Endodermal cell (in vitro differentiated cells): ENCODE measurements at regions not wholly inside any gene's neighbourhood (a gene's known extent, or its start where the extent isn't known, plus 50 kb on each side); places are given as distances from the start of the nearest gene placed in this dataset.

Source experiments
- DNase-seq: peaks from one replicate; pipeline ENCODE4 v3.0.0-alpha.2; 2017
- H3K27ac ChIP-seq: 2 replicates; pipeline ENCODE4 v1.5.1; 2013; ENCODE audit warnings: mild to moderate bottlenecking, low read depth, low read length, moderate library complexity
- H3K27me3 ChIP-seq: 2 replicates; pipeline ENCODE4 v1.6.1; 2013; ENCODE audit warnings: mild to moderate bottlenecking, low read length, moderate library complexity; ENCODE audit not compliant: insufficient read depth, control insufficient read depth, poor library complexity, severe bottlenecking
- H3K36me3 ChIP-seq: 2 replicates; pipeline ENCODE4 v1.7.0; 2013; ENCODE audit warnings: mild to moderate bottlenecking, low read length, moderate library complexity; ENCODE audit not compliant: control insufficient read depth, insufficient read depth
- H3K4me1 ChIP-seq: one replicate; pipeline ENCODE4 v1.7.0; 2013; ENCODE audit warnings: low read length; ENCODE audit not compliant: control insufficient read depth, insufficient read depth
- H3K4me3 ChIP-seq: 2 replicates; pipeline ENCODE4 v1.5.1; 2013; ENCODE audit warnings: mild to moderate bottlenecking, low read length, moderate library complexity
- H3K9ac ChIP-seq: 2 replicates; pipeline ENCODE4 v1.6.1; 2013; ENCODE audit warnings: mild to moderate bottlenecking, low read length, moderate library complexity; ENCODE audit not compliant: poor library complexity, severe bottlenecking; ENCODE audit errors: extremely low read depth
- H3K9me3 ChIP-seq: 2 replicates; pipeline ENCODE4 v1.6.1; 2013; ENCODE audit warnings: mild to moderate bottlenecking, low read length, moderate library complexity; ENCODE audit not compliant: control insufficient read depth
- H3K27ac Mint-ChIP-seq: 2 replicates; pipeline ENCODE4 v1.8.0; 2020; ENCODE audit warnings: mixed read lengths
- H3K27me3 Mint-ChIP-seq: 2 replicates; pipeline ENCODE4 v1.8.0; 2021; ENCODE audit warnings: mild to moderate bottlenecking, mixed read lengths; ENCODE audit not compliant: insufficient read depth
- H3K36me3 Mint-ChIP-seq: 2 replicates; pipeline ENCODE4 v1.8.0; 2020; ENCODE audit warnings: low read depth, mixed read lengths
- H3K4me1 Mint-ChIP-seq: 2 replicates; pipeline ENCODE4 v1.8.0; 2020; ENCODE audit warnings: mixed read lengths
- H3K4me3 Mint-ChIP-seq: 2 replicates; pipeline ENCODE4 v1.8.0; 2020; ENCODE audit warnings: mild to moderate bottlenecking, moderate library complexity, mixed read lengths
- H3K9me3 Mint-ChIP-seq: 2 replicates; pipeline ENCODE4 v1.8.0; 2020; ENCODE audit warnings: mild to moderate bottlenecking, mixed read lengths
- CTCF ChIP-seq: fragments of 200-600 bp; sonication (generic); conservative IDR thresholded peaks from 2 replicates; pipeline ENCODE4 v1.5.0; 2021; ENCODE audit warnings: antibody characterized with exemption, mild to moderate bottlenecking
- WGBS, 2 experiments: methylation state at CpG; one replicate each; pipeline versions ENCODE4 v1.1.5 to v1.1.7; 2013; ENCODE audit warnings: missing lambda C conversion rate in 2 of 2, mixed read lengths in 1 of 2; ENCODE audit not compliant: insufficient coverage in 1 of 2, insufficient read length in 1 of 2; 5-methylcytosine and 5-hydroxymethylcytosine counted together

- H3K4me3 ChIP-seq, result no peak overlapping the region
- Mint-ChIP-seq H3K4me1 (peaks cover 15% of the 10 kb centered on the region), H3K36me3 (no peaks in the 10 kb centered on the region), H3K4me3 (no peak overlapping the region), H3K27ac (no peak overlapping the region), H3K9me3 (no peaks in the 10 kb centered on the region), H3K27me3 (peaks cover 69% of the 10 kb centered on the region)
- H3K27ac ChIP-seq, result no peak overlapping the region
- H3K27me3 ChIP-seq, result peaks cover 74% of the 10 kb centered on the region
- H3K36me3 ChIP-seq, result no peaks in the 10 kb centered on the region
- no peak for DNase-seq
- no peak for TF ChIP-seq CTCF
- H3K4me1 ChIP-seq, result peaks cover 11% of the 10 kb centered on the region
- no peaks in the 10 kb centered on the region for H3K9me3 ChIP-seq
- H3K9ac ChIP-seq, result no peak overlapping the region
- 57 to 82% methylated on average over 1 to 5 of the region's 5 CpGs for WGBS, 2 experiments
These were observed 250.1 kb upstream of the ZFP64 start for GRCh38 chr20:52441710-52442109.

GRCh38 chr20:52439375-52439774 is 247.8 kb upstream of the ZFP64 start:
- Mint-ChIP-seq H3K4me3 (no peak overlapping the region), H3K36me3 (no peaks in the 10 kb centered on the region), H3K9me3 (no peaks in the 10 kb centered on the region), H3K27me3 (peaks cover 85% of the 10 kb centered on the region), H3K4me1 (peaks cover 15% of the 10 kb centered on the region), H3K27ac (no peak overlapping the region)
- no peak overlapping the region for H3K9ac ChIP-seq
- no peaks in the 10 kb centered on the region for H3K9me3 ChIP-seq
- H3K4me1 ChIP-seq, result peaks cover 11% of the 10 kb centered on the region
- no peaks in the 10 kb centered on the region for H3K36me3 ChIP-seq
- no peak for DNase-seq
- no peak overlapping the region for H3K4me3 ChIP-seq
- no peak for TF ChIP-seq CTCF
- WGBS, 2 experiments, result 81 to 89% methylated on average over 3 to 4 of the region's 4 CpGs
- no peak overlapping the region for H3K27ac ChIP-seq
- H3K27me3 ChIP-seq, result peaks cover 80% of the 10 kb centered on the region

GRCh38 chr20:52438326-52438963 is 246.9 kb upstream of the ZFP64 start:
- no peaks in the 10 kb centered on the region for H3K9me3 ChIP-seq
- DNase-seq, result peak; percentile 53
- no peak for TF ChIP-seq CTCF
- Mint-ChIP-seq H3K9me3 (no peaks in the 10 kb centered on the region), H3K27ac (no peak overlapping the region), H3K27me3 (peaks cover 85% of the 10 kb centered on the region), H3K36me3 (no peaks in the 10 kb centered on the region), H3K4me3 (peak overlapping the region; percentile 13), H3K4me1 (peaks cover 15% of the 10 kb centered on the region)
- H3K9ac ChIP-seq, result no peak overlapping the region
- peaks cover 76% of the 10 kb centered on the region for H3K27me3 ChIP-seq
- 22 to 48% methylated on average over 5 to 8 of the region's 8 CpGs for WGBS, 2 experiments
- H3K27ac ChIP-seq, result no peak overlapping the region
- H3K4me1 ChIP-seq, result peaks cover 11% of the 10 kb centered on the region
- no peaks in the 10 kb centered on the region for H3K36me3 ChIP-seq
- no peak overlapping the region for H3K4me3 ChIP-seq
